Glutamatergic neuron (in vitro differentiated cells): ENCODE measurements at regions not wholly inside any gene's neighbourhood (a gene's known extent, or its start where the extent isn't known, plus 50 kb on each side); places are given as distances from the start of the nearest gene placed in this dataset.

Experiments used
- DNase-seq: peaks from one replicate; pipeline ENCODE4 v3.0.0; 2022
- H3K27ac Mint-ChIP-seq: one replicate; pipeline ENCODE4 v1.8.0; 2020; ENCODE audit warnings: mild to moderate bottlenecking, mixed read lengths, inconsistent platforms; ENCODE audit not compliant: unreplicated experiment
- H3K27me3 Mint-ChIP-seq: one replicate; pipeline ENCODE4 v1.8.0; 2020; ENCODE audit warnings: mild to moderate bottlenecking, moderate library complexity, mixed read lengths, inconsistent platforms; ENCODE audit not compliant: unreplicated experiment
- H3K36me3 Mint-ChIP-seq: one replicate; pipeline ENCODE4 v1.8.0; 2020; ENCODE audit warnings: mild to moderate bottlenecking, mixed read lengths, inconsistent platforms; ENCODE audit not compliant: unreplicated experiment
- H3K4me1 Mint-ChIP-seq: one replicate; pipeline ENCODE4 v1.8.0; 2020; ENCODE audit warnings: mild to moderate bottlenecking, low read depth, mixed read lengths, inconsistent platforms; ENCODE audit not compliant: unreplicated experiment
- H3K4me3 Mint-ChIP-seq: one replicate; pipeline ENCODE4 v1.8.0; 2020; ENCODE audit warnings: mild to moderate bottlenecking, mixed read lengths, inconsistent platforms; ENCODE audit not compliant: unreplicated experiment
- H3K9me3 Mint-ChIP-seq: one replicate; pipeline ENCODE4 v1.8.0; 2020; ENCODE audit warnings: mild to moderate bottlenecking, moderate library complexity, mixed read lengths, inconsistent platforms; ENCODE audit not compliant: unreplicated experiment
- TF ChIP-seq, protein P1 (sequence below): fragments of 200-600 bp; sonication (generic); IDR thresholded peaks from one replicate; pipeline ENCODE4 v1.5.0; 2021; ENCODE audit not compliant: partially characterized antibody, unreplicated experiment

DNA sequence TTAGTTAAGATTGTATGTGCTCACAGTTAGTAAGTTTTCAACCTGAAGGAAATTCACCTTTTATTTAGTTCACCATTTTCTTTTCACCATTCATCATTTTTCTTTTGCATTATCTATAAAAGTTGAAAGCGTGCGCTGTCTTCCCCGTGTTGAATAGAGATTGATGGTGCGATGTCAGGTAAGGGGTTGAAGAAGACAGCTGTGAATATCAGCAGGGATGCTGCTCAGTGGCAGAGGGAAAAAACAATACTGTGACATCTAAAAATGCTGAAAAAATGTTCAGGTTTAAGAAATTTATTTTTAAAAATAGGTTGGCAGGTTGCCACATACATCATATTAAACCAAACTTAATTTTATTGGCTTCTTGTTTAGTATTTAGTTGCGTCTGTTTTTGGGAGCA lies 815.0 kb downstream of the DTWD2 start:
- Mint-ChIP-seq H3K36me3 (no peaks in the 10 kb centered on the region), H3K27me3 (no peaks in the 10 kb centered on the region), H3K27ac (no peak overlapping the region), H3K4me1 (no peaks in the 10 kb centered on the region), H3K4me3 (no peak overlapping the region), H3K9me3 (no peaks in the 10 kb centered on the region)
- no peak for DNase-seq
- TF ChIP-seq, protein P1, sequence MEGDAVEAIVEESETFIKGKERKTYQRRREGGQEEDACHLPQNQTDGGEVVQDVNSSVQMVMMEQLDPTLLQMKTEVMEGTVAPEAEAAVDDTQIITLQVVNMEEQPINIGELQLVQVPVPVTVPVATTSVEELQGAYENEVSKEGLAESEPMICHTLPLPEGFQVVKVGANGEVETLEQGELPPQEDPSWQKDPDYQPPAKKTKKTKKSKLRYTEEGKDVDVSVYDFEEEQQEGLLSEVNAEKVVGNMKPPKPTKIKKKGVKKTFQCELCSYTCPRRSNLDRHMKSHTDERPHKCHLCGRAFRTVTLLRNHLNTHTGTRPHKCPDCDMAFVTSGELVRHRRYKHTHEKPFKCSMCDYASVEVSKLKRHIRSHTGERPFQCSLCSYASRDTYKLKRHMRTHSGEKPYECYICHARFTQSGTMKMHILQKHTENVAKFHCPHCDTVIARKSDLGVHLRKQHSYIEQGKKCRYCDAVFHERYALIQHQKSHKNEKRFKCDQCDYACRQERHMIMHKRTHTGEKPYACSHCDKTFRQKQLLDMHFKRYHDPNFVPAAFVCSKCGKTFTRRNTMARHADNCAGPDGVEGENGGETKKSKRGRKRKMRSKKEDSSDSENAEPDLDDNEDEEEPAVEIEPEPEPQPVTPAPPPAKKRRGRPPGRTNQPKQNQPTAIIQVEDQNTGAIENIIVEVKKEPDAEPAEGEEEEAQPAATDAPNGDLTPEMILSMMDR = no peak

DNA sequence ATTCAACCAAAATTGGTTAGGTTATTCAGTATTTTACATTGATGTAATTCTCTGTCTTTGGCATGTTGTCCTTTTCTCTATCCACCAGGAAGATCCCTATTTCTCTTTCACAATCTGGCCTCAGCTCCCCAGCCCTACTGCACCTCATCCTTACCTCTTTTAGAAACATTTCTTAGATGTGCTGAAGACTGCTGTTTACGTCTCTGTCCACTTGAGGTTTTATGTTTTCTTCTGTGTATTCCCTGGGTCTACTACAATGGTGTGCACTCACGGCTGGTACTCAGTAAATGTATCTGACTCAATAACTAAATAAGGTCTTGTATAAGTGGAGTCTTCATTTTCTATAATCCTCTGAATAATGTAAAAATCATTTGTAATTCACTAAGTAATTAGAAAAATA lies 822.7 kb downstream of the DTWD2 start:
- Mint-ChIP-seq H3K4me1 (no peaks in the 10 kb centered on the region), H3K9me3 (no peaks in the 10 kb centered on the region)
- TF ChIP-seq, protein P1 = no peak

DNA sequence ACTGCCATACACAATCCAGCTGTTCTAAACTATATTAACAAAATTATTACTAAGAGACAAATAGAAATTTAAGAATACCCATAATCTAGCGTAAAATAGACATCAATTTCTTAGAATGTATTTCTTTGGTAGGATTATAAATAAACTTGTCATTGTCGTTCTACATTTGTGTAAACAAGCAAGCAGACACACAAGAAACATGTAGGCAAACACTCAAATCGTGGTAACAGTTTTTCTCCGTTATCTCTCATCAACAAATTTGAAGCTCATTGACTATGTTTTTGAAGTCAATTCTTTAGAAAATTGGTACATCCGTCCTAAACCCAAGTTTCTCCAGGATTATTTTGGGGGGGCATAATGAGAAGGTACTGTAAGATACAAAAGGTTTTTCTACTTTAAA lies 832.2 kb downstream of the DTWD2 start:
- Mint-ChIP-seq H3K4me1 (no peaks in the 10 kb centered on the region), H3K27ac (no peak overlapping the region), H3K27me3 (no peaks in the 10 kb centered on the region), H3K36me3 (no peaks in the 10 kb centered on the region), H3K4me3 (no peak overlapping the region), H3K9me3 (no peaks in the 10 kb centered on the region)
- no peak for DNase-seq
- TF ChIP-seq, protein P1 = no peak

More for the DNA sequence above, 822.7 kb downstream of the DTWD2 start:
- Mint-ChIP-seq H3K36me3 (no peaks in the 10 kb centered on the region), H3K4me3 (no peak overlapping the region), H3K27me3 (no peaks in the 10 kb centered on the region), H3K27ac (no peak overlapping the region)
- no peak for DNase-seq

DNA sequence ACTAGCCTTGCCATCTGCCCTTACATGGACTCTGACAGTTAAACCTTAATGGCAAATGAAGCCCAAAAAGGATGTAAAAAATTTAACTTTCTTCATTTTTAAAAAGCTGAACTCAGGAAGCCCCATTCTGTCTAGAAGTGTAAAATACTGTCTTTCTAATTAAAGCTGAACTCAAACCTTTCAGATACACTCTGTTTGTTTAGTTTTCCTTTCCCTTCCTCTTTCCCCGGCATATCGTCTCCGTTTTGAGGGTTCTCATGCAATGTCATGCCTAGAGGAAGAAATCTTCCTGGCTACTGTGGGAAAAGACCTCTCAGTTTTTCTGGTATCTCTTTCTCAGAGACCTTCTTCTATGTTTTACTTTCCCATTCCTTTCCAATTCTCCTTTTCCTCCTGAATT lies 841.5 kb downstream of the DTWD2 start:
- Mint-ChIP-seq H3K27ac (no peak overlapping the region), H3K4me3 (no peak overlapping the region), H3K27me3 (no peaks in the 10 kb centered on the region), H3K4me1 (no peaks in the 10 kb centered on the region), H3K9me3 (no peaks in the 10 kb centered on the region), H3K36me3 (no peaks in the 10 kb centered on the region)
- TF ChIP-seq, protein P1 = no peak
- DNase-seq = no peak

DNA sequence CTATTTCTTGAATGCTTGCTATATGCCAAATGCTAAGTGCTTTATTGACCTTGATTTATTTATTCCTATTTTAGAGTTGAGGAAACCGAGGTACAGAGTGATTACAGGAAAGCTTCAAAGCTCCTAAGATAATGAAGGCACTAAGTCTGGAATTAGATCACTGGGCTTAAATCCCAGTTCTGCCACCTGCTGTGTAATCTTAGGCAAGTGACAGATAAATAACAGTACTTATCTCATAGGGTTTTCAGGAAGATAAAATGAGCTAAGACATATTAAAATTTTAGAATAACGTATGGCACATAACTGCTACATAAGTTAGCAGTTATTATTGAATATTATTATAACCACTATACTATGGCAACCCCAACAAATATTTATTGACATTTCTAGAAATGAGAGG lies 843.8 kb downstream of the DTWD2 start:
- no peaks in the 10 kb centered on the region for H3K27me3 Mint-ChIP-seq
- TF ChIP-seq, protein P1 = no peak
- no peak overlapping the region for H3K4me3 Mint-ChIP-seq
- H3K36me3 Mint-ChIP-seq = no peaks in the 10 kb centered on the region
- H3K27ac Mint-ChIP-seq = no peak overlapping the region
- peaks cover under 1% of the 10 kb centered on the region for H3K9me3 Mint-ChIP-seq
- DNase-seq = no peak
- H3K4me1 Mint-ChIP-seq = no peaks in the 10 kb centered on the region
